ENCODE measurements at regions not wholly inside any gene's neighbourhood (a gene's known extent, or its start where the extent isn't known, plus 50 kb on each side); places are given as distances from the start of the nearest gene placed in this dataset.

- Mint-ChIP-seq H3K4me3 (ENCODE audit: unreplicated experiment) (no peak overlapping the region), H3K4me1 (ENCODE audit: unreplicated experiment) (no peaks in the 10 kb centered on the region), H3K36me3 (ENCODE audit: unreplicated experiment) (no peaks in the 10 kb centered on the region), H3K9me3 (ENCODE audit: unreplicated experiment) (no peaks in the 10 kb centered on the region), H3K27me3 (ENCODE audit: unreplicated experiment) (no peaks in the 10 kb centered on the region), H3K27ac (ENCODE audit: unreplicated experiment) (no peak overlapping the region)
- DNase-seq (ENCODE audit: extremely low spot score, unreplicated experiment): no peak
- TF ChIP-seq, protein P1, sequence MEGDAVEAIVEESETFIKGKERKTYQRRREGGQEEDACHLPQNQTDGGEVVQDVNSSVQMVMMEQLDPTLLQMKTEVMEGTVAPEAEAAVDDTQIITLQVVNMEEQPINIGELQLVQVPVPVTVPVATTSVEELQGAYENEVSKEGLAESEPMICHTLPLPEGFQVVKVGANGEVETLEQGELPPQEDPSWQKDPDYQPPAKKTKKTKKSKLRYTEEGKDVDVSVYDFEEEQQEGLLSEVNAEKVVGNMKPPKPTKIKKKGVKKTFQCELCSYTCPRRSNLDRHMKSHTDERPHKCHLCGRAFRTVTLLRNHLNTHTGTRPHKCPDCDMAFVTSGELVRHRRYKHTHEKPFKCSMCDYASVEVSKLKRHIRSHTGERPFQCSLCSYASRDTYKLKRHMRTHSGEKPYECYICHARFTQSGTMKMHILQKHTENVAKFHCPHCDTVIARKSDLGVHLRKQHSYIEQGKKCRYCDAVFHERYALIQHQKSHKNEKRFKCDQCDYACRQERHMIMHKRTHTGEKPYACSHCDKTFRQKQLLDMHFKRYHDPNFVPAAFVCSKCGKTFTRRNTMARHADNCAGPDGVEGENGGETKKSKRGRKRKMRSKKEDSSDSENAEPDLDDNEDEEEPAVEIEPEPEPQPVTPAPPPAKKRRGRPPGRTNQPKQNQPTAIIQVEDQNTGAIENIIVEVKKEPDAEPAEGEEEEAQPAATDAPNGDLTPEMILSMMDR (IDR thresholded peaks at IDR 0.05): no peak
These were observed 619.7 kb downstream of the PLCL1 start for GRCh38 chr2:198424112-198424511.

DNA sequence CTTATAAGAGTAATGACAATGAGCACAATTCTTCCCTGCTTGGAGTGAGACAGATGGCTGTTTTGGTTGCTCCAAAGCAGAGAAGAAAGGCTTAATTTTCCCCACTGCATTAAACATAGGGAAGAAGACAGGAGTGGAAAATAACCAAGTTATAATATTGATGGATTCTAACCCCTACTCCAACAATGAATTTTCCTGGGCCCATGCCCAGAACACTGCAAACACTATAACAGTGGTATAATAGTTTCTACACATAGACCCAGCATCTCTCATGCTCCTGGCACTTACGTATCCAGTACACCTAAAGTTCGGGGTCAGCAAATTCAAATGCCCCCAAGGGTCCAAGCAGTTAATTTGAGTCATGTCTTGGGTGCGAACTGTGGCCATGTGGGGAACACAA lies 613.4 kb downstream of the PLCL1 start:
- Mint-ChIP-seq H3K27ac (ENCODE audit: unreplicated experiment) (no peak overlapping the region), H3K27me3 (ENCODE audit: unreplicated experiment) (no peaks in the 10 kb centered on the region), H3K4me3 (ENCODE audit: unreplicated experiment) (no peak overlapping the region), H3K4me1 (ENCODE audit: unreplicated experiment) (no peaks in the 10 kb centered on the region), H3K36me3 (ENCODE audit: unreplicated experiment) (no peaks in the 10 kb centered on the region), H3K9me3 (ENCODE audit: unreplicated experiment) (no peaks in the 10 kb centered on the region)
- no peak for DNase-seq (ENCODE audit: extremely low spot score, unreplicated experiment)
- TF ChIP-seq, protein P1 (IDR thresholded peaks at IDR 0.05): no peak

DNA sequence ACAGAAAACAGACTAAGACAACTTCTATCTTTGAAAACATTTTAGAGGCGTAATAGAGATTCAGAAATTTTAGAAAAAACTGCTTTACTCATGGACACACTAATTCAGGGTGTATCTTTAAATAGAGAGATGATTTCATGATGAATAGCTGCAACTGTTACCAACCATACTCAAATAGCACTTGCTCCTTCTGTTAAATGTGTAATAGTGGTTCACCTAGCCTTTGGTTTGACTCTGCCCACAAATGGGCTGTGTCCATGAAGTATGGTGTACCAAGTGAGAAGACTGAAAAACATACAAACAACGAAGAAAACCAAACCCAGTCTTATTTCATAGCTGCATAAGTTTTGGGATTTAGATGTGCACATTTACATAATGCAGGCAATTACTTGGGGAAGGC lies 610.6 kb downstream of the PLCL1 start:
- Mint-ChIP-seq H3K36me3 (ENCODE audit: unreplicated experiment) (no peaks in the 10 kb centered on the region), H3K27me3 (ENCODE audit: unreplicated experiment) (no peaks in the 10 kb centered on the region), H3K4me1 (ENCODE audit: unreplicated experiment) (no peaks in the 10 kb centered on the region), H3K27ac (ENCODE audit: unreplicated experiment) (no peak overlapping the region), H3K4me3 (ENCODE audit: unreplicated experiment) (no peak overlapping the region), H3K9me3 (ENCODE audit: unreplicated experiment) (no peaks in the 10 kb centered on the region)
- TF ChIP-seq, protein P1 (IDR thresholded peaks at IDR 0.05): no peak
- DNase-seq (ENCODE audit: extremely low spot score, unreplicated experiment): no peak

DNA sequence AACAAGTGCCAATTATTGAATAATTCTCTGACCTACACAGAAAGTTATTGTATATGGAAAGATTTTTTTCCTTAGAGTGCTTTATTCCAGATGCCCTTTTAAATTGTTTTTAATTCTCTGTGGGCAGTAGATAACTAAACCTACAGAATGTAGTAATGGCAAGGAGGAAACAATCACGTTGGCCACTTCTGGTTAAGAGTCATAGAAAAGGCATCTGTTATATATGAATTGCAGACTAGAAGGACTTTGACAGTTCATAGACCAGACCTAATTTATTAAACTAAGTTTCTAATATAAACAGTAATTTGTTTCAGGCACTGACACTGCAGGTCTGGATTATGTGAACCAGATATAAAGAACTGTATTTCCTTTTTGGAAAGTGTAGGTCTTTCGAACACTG lies 607.5 kb downstream of the PLCL1 start:
- Mint-ChIP-seq H3K9me3 (ENCODE audit: unreplicated experiment) (no peaks in the 10 kb centered on the region), H3K4me1 (ENCODE audit: unreplicated experiment) (no peaks in the 10 kb centered on the region), H3K4me3 (ENCODE audit: unreplicated experiment) (no peak overlapping the region)

DNA sequence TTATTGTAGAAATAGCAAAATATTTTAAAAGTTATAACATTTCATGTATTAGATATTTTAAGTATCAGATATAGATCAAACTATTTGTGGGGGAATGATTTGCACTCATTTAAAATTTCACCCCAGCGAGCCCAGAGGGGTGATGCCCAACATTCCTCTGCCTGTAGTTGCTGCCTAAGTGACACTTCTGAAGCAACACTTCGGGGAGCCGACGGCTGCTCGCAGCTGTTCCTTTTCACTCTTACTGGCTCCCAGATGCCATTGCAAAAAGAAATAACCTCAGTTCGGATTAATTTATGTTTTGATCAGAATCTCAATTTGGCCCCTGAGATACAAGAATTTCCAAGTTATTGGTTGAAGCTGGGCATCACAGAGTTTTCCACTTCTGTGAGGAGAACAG lies 603.8 kb downstream of the PLCL1 start:
- H3K36me3 Mint-ChIP-seq (ENCODE audit: unreplicated experiment): no peaks in the 10 kb centered on the region
- TF ChIP-seq, protein P1 (IDR thresholded peaks at IDR 0.05): no peak
- DNase-seq (ENCODE audit: extremely low spot score, unreplicated experiment): no peak
- H3K9me3 Mint-ChIP-seq (ENCODE audit: unreplicated experiment): no peaks in the 10 kb centered on the region
- no peak overlapping the region for H3K4me3 Mint-ChIP-seq (ENCODE audit: unreplicated experiment)
- no peak overlapping the region for H3K27ac Mint-ChIP-seq (ENCODE audit: unreplicated experiment)
- H3K27me3 Mint-ChIP-seq (ENCODE audit: unreplicated experiment): peaks cover 5% of the 10 kb centered on the region
- H3K4me1 Mint-ChIP-seq (ENCODE audit: unreplicated experiment): no peaks in the 10 kb centered on the region

More for the DNA sequence above, 607.5 kb downstream of the PLCL1 start:
- DNase-seq (ENCODE audit: extremely low spot score, unreplicated experiment): no peak
- Mint-ChIP-seq H3K27me3 (ENCODE audit: unreplicated experiment) (peaks cover 5% of the 10 kb centered on the region), H3K27ac (ENCODE audit: unreplicated experiment) (no peak overlapping the region), H3K36me3 (ENCODE audit: unreplicated experiment) (no peaks in the 10 kb centered on the region)
- TF ChIP-seq, protein P1 (IDR thresholded peaks at IDR 0.05): no peak

All from osteocyte (in vitro differentiated cells).